GM23338 (cell line): ENCODE measurements at regions not wholly inside any gene's neighbourhood (a gene's known extent, or its start where the extent isn't known, plus 50 kb on each side); places are given as distances from the start of the nearest gene placed in this dataset.

ENCODE experiments used
- ATAC-seq: fragments of 200-7000 bp; cut with Tn5 transposase; 3 replicates; pipeline ENCODE4 v1.9.1; 2020
- DNase-seq: peaks from one replicate; pipeline ENCODE4 v3.0.0-alpha.2; 2015; ENCODE audit warnings: low spot score
- H2AFZ ChIP-seq: fragments of 200-600 bp; sonication (generic); 2 replicates; pipeline ENCODE4 v1.8.0; 2016; ENCODE audit warnings: antibody characterized with exemption, mild to moderate bottlenecking, moderate library complexity
- H3F3A ChIP-seq: fragments of 200-600 bp; sonication (generic); replicated peaks from 2 replicates; pipeline ENCODE4 v1.8.0; 2017; ENCODE audit warnings: antibody characterized with exemption, mixed run types, low read depth
- H3K27ac ChIP-seq: fragments of 200-600 bp; sonication (generic); 2 replicates; pipeline ENCODE4 v1.6.1; 2016; ENCODE audit warnings: low read depth
- H3K27me3 ChIP-seq: fragments of 200-600 bp; sonication (generic); 2 replicates; pipeline ENCODE4 v1.8.0; 2016; ENCODE audit warnings: mild to moderate bottlenecking, mixed run types, moderate library complexity; ENCODE audit not compliant: insufficient read depth
- H3K36me3 ChIP-seq: fragments of 200-600 bp; sonication (generic); 2 replicates; pipeline ENCODE4 v1.8.0; 2016; ENCODE audit warnings: mild to moderate bottlenecking; ENCODE audit not compliant: insufficient read depth
- H3K4me1 ChIP-seq: fragments of 200-600 bp; sonication (generic); 2 replicates; pipeline ENCODE4 v1.8.0; 2016; ENCODE audit warnings: mild to moderate bottlenecking, moderate library complexity; ENCODE audit not compliant: insufficient read depth
- H3K4me2 ChIP-seq: fragments of 200-600 bp; sonication (generic); 2 replicates; pipeline ENCODE4 v1.7.1; 2017; ENCODE audit warnings: mixed run types
- H3K4me3 ChIP-seq: fragments of 200-600 bp; sonication (generic); 2 replicates; pipeline ENCODE4 v1.6.1; 2016; ENCODE audit warnings: mixed run types
- H3K79me2 ChIP-seq: fragments of 200-600 bp; sonication (generic); replicated peaks from 2 replicates; pipeline ENCODE4 v1.8.0; 2017; ENCODE audit warnings: mild to moderate bottlenecking; ENCODE audit not compliant: insufficient read depth
- H3K9me2 ChIP-seq: fragments of 200-600 bp; sonication (generic); 2 replicates; pipeline ENCODE4 v1.8.0; 2017; ENCODE audit not compliant: insufficient read depth
- H4K20me1 ChIP-seq: fragments of 200-600 bp; sonication (generic); replicated peaks from 2 replicates; pipeline ENCODE4 v1.8.0; 2017; ENCODE audit warnings: mild to moderate bottlenecking; ENCODE audit not compliant: insufficient read depth
- H3K27ac Mint-ChIP-seq: 2 replicates; pipeline ENCODE4 v1.8.0; 2020; ENCODE audit warnings: inconsistent platforms, mild to moderate bottlenecking, moderate library complexity, mixed read lengths
- H3K27me3 Mint-ChIP-seq: 3 replicates; pipeline ENCODE4 v1.8.0; 2022; ENCODE audit warnings: low read depth, mild to moderate bottlenecking, moderate library complexity, mixed read lengths, inconsistent platforms; ENCODE audit not compliant: insufficient read depth, poor library complexity
- H3K36me3 Mint-ChIP-seq: 3 replicates; pipeline ENCODE4 v1.8.0; 2021; ENCODE audit warnings: low read depth, mild to moderate bottlenecking, inconsistent platforms, moderate library complexity, mixed read lengths
- H3K4me1 Mint-ChIP-seq: 3 replicates; pipeline ENCODE4 v1.8.0; 2020; ENCODE audit warnings: mild to moderate bottlenecking, inconsistent platforms, mixed read lengths
- H3K4me3 Mint-ChIP-seq: 3 replicates; pipeline ENCODE4 v1.8.0; 2021; ENCODE audit warnings: moderate library complexity, mild to moderate bottlenecking, inconsistent platforms, mixed read lengths
- H3K9me3 Mint-ChIP-seq: 3 replicates; pipeline ENCODE4 v1.8.0; 2020; ENCODE audit warnings: moderate library complexity, mild to moderate bottlenecking, inconsistent platforms, mixed read lengths
- CREB1 ChIP-seq: fragments of 250-450 bp; sonication (Bioruptor Pico); IDR thresholded peaks from 2 replicates; pipeline ENCODE4 v1.5.0; 2020; ENCODE audit warnings: low read depth, mild to moderate bottlenecking, moderate library complexity
- EZH2 ChIP-seq: fragments of 200-600 bp; sonication (generic); IDR thresholded peaks from one replicate; pipeline ENCODE4 v1.8.0; 2017; ENCODE audit warnings: antibody characterized with exemption, mild to moderate bottlenecking, low read depth; ENCODE audit not compliant: unreplicated experiment
- EZH2phosphoT487 ChIP-seq: fragments of 200-600 bp; sonication (generic); IDR thresholded peaks from one replicate; pipeline ENCODE4 v1.8.1; 2018; ENCODE audit warnings: antibody characterized with exemption; ENCODE audit not compliant: unreplicated experiment
- JUNB ChIP-seq: IDR thresholded peaks from one replicate; pipeline ENCODE4 v1.6.1; 2016; ENCODE audit warnings: antibody characterized with exemption; ENCODE audit not compliant: unreplicated experiment
- NANOG ChIP-seq: IDR thresholded peaks from 2 replicates; pipeline ENCODE4 v1.6.1; 2016; ENCODE audit warnings: antibody characterized with exemption, borderline replicate concordance
- POLR2AphosphoS5 ChIP-seq: IDR thresholded peaks from 2 replicates; pipeline ENCODE4 v1.6.1; 2016; ENCODE audit warnings: antibody characterized with exemption, low read depth
- REST ChIP-seq: IDR thresholded peaks from one replicate; pipeline ENCODE4 v1.6.1; 2018; ENCODE audit warnings: antibody characterized with exemption; ENCODE audit not compliant: unreplicated experiment
- STAT1 ChIP-seq: IDR thresholded peaks from one replicate; pipeline ENCODE4 v1.6.1; 2016; ENCODE audit warnings: antibody characterized with exemption; ENCODE audit not compliant: unreplicated experiment
- ZNF114 ChIP-seq: fragments of 250-450 bp; sonication (Bioruptor Pico); IDR thresholded peaks from 2 replicates; pipeline ENCODE4 v1.5.0; 2020; ENCODE audit warnings: mild to moderate bottlenecking, moderate library complexity
- ZNF331 ChIP-seq: fragments of 250-450 bp; sonication (Bioruptor Pico); IDR thresholded peaks from 2 replicates; pipeline ENCODE4 v1.5.0; 2020; ENCODE audit warnings: low read depth, mild to moderate bottlenecking, moderate library complexity
- TF ChIP-seq, protein P1 (sequence below): IDR thresholded peaks from 2 replicates; pipeline ENCODE4 v1.6.1; 2016; ENCODE audit warnings: antibody characterized with exemption
- TF ChIP-seq, protein P2 (sequence below), 2 experiments: fragments of 200-600 bp in 1 of 2; sonication (generic) in 1 of 2; conservative IDR thresholded peaks; 2 replicates each; pipeline versions ENCODE4 v1.5.1 to v1.6.1; 2016 to 2017; ENCODE audit warnings: antibody characterized with exemption in 2 of 2, low read depth in 2 of 2, mild to moderate bottlenecking in 2 of 2, moderate library complexity in 1 of 2
- TF ChIP-seq, protein P3 (sequence below): fragments of 250-450 bp; sonication (Bioruptor Pico); IDR thresholded peaks from 2 replicates; pipeline ENCODE4 v1.5.0; 2020; ENCODE audit warnings: mild to moderate bottlenecking, moderate library complexity

DNA sequence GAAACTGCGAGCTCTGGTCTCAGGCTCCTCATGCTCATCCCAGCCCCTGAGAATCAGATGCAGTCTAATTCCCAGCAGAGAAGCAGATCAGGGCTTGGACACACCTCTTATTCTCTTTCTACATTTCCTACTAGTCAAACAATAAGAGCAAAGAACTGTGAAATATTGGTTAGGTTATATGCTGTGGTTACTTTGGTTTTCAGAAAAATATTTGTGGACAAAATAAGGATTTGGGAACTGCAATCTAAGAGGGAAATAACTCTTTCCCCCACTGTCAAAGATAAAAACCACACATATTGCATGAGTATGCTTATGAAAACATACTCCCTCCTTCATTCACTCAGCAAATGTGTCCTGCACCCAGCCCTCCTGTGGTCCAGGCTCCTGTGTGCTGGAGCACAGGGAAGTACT lies 164.5 kb upstream of the S1PR3 start (continued):
- TF ChIP-seq, protein P1, sequence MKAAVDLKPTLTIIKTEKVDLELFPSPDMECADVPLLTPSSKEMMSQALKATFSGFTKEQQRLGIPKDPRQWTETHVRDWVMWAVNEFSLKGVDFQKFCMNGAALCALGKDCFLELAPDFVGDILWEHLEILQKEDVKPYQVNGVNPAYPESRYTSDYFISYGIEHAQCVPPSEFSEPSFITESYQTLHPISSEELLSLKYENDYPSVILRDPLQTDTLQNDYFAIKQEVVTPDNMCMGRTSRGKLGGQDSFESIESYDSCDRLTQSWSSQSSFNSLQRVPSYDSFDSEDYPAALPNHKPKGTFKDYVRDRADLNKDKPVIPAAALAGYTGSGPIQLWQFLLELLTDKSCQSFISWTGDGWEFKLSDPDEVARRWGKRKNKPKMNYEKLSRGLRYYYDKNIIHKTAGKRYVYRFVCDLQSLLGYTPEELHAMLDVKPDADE = no peak
- TF ChIP-seq EZH2 (no peak), NANOG (no peak), ZNF331 (no peak)

DNA sequence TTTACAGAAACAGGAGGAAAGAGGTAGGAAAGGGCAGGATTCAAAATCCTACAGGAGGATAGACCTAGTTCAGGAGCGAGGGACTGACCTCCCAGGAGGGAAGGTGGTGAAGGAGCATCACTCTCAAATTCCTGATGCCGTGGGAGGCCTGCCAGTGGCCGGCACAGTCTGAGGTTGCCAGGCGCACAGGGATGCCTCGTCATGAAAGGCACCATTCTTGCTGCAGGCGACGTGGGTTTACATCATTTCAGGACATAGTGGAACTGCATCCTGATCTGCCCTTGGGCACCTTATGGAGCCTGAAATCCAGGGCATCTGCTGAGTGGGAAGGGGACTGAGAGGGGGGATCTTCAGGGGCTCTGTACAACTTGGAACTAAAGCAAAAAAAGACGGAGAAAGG lies 163.2 kb upstream of the S1PR3 start:
- H3K9me2 ChIP-seq = peaks cover 3% of the 10 kb centered on the region; the same call in 1 of the 2 replicates
- H4K20me1 ChIP-seq = no peaks in the 10 kb centered on the region
- no peak overlapping the region for H3K27ac ChIP-seq
- H3K4me1 ChIP-seq = 0 out of 2 replicates have a peak, but pooled peaks cover 4% of the 10 kb centered on the region
- DNase-seq (no peak), ATAC-seq (no peak)
- no peaks in the 10 kb centered on the region for H3F3A ChIP-seq
- no peak overlapping the region for H3K27ac Mint-ChIP-seq
- H3K4me1 Mint-ChIP-seq = peaks cover 10% of the 10 kb centered on the region
- no peaks in the 10 kb centered on the region for H3K27me3 ChIP-seq
- no peak overlapping the region for H2AFZ ChIP-seq
- no peak overlapping the region for H3K4me3 ChIP-seq
- H3K36me3 ChIP-seq = no peaks in the 10 kb centered on the region
- no peak overlapping the region for H3K4me2 ChIP-seq
- peaks cover 7% of the 10 kb centered on the region; the same call in 2 of the 3 replicates for H3K9me3 Mint-ChIP-seq
- peaks cover 8% of the 10 kb centered on the region for H3K27me3 Mint-ChIP-seq
- H3K79me2 ChIP-seq = no peaks in the 10 kb centered on the region
- no peak overlapping the region for H3K4me3 Mint-ChIP-seq
- peaks cover 5% of the 10 kb centered on the region; the same call in 2 of the 3 replicates for H3K36me3 Mint-ChIP-seq
- TF ChIP-seq JUNB (no peak), STAT1 (no peak), ZNF114 (CRISPR knock-in tag) (no peak), POLR2AphosphoS5 (no peak), ZNF331 (no peak), CREB1 (CRISPR knock-in tag) (no peak), REST (no peak), EZH2 (no peak), NANOG (no peak), EZH2phosphoT487 (no peak)
- TF ChIP-seq, protein P2, sequence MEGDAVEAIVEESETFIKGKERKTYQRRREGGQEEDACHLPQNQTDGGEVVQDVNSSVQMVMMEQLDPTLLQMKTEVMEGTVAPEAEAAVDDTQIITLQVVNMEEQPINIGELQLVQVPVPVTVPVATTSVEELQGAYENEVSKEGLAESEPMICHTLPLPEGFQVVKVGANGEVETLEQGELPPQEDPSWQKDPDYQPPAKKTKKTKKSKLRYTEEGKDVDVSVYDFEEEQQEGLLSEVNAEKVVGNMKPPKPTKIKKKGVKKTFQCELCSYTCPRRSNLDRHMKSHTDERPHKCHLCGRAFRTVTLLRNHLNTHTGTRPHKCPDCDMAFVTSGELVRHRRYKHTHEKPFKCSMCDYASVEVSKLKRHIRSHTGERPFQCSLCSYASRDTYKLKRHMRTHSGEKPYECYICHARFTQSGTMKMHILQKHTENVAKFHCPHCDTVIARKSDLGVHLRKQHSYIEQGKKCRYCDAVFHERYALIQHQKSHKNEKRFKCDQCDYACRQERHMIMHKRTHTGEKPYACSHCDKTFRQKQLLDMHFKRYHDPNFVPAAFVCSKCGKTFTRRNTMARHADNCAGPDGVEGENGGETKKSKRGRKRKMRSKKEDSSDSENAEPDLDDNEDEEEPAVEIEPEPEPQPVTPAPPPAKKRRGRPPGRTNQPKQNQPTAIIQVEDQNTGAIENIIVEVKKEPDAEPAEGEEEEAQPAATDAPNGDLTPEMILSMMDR (conservative IDR thresholded peaks at IDR 0.05; ENCODE audit: low read depth in 2 of 2) = no peak
- TF ChIP-seq, protein P3, sequence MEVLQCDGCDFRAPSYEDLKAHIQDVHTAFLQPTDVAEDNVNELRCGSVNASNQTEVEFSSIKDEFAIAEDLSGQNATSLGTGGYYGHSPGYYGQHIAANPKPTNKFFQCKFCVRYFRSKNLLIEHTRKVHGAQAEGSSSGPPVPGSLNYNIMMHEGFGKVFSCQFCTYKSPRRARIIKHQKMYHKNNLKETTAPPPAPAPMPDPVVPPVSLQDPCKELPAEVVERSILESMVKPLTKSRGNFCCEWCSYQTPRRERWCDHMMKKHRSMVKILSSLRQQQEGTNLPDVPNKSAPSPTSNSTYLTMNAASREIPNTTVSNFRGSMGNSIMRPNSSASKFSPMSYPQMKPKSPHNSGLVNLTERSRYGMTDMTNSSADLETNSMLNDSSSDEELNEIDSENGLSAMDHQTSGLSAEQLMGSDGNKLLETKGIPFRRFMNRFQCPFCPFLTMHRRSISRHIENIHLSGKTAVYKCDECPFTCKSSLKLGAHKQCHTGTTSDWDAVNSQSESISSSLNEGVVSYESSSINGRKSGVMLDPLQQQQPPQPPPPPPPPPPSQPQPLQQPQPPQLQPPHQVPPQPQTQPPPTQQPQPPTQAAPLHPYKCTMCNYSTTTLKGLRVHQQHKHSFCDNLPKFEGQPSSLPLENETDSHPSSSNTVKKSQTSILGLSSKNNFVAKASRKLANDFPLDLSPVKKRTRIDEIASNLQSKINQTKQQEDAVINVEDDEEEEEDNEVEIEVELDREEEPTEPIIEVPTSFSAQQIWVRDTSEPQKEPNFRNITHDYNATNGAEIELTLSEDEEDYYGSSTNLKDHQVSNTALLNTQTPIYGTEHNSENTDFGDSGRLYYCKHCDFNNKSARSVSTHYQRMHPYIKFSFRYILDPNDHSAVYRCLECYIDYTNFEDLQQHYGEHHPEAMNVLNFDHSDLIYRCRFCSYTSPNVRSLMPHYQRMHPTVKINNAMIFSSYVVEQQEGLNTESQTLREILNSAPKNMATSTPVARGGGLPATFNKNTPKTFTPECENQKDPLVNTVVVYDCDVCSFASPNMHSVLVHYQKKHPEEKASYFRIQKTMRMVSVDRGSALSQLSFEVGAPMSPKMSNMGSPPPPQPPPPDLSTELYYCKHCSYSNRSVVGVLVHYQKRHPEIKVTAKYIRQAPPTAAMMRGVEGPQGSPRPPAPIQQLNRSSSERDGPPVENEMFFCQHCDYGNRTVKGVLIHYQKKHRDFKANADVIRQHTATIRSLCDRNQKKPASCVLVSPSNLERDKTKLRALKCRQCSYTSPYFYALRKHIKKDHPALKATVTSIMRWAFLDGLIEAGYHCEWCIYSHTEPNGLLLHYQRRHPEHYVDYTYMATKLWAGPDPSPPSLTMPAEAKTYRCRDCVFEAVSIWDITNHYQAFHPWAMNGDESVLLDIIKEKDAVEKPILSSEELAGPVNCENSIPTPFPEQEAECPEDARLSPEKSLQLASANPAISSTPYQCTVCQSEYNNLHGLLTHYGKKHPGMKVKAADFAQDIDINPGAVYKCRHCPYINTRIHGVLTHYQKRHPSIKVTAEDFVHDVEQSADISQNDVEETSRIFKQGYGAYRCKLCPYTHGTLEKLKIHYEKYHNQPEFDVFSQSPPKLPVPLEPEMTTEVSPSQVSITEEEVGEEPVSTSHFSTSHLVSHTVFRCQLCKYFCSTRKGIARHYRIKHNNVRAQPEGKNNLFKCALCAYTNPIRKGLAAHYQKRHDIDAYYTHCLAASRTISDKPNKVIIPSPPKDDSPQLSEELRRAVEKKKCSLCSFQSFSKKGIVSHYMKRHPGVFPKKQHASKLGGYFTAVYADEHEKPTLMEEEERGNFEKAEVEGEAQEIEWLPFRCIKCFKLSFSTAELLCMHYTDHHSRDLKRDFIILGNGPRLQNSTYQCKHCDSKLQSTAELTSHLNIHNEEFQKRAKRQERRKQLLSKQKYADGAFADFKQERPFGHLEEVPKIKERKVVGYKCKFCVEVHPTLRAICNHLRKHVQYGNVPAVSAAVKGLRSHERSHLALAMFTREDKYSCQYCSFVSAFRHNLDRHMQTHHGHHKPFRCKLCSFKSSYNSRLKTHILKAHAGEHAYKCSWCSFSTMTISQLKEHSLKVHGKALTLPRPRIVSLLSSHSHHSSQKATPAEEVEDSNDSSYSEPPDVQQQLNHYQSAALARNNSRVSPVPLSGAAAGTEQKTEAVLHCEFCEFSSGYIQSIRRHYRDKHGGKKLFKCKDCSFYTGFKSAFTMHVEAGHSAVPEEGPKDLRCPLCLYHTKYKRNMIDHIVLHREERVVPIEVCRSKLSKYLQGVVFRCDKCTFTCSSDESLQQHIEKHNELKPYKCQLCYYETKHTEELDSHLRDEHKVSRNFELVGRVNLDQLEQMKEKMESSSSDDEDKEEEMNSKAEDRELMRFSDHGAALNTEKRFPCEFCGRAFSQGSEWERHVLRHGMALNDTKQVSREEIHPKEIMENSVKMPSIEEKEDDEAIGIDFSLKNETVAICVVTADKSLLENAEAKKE (CRISPR knock-in tag) = no peak
